Heart left ventricle (tissue), 16 donors: ENCODE measurements at regions not wholly inside any gene's neighbourhood (a gene's known extent, or its start where the extent isn't known, plus 50 kb on each side); places are given as distances from the start of the nearest gene placed in this dataset.

Source experiments
- ATAC-seq, 4 donors: fragments of 200-7000 bp; cut with Tn5 transposase; one replicate each; pipeline ENCODE4 v1.9.1; 2020 to 2022; ENCODE audit warnings: moderate library complexity in 4 of 4, mild to moderate bottlenecking in 3 of 4, moderate number of reproducible peaks in 1 of 4
- DNase-seq, 5 donors: peaks; one replicate each; pipeline ENCODE4 v3.0.0-alpha.2; 2020
- H3K27ac ChIP-seq, 12 donors: fragments of 200-600 bp; sonication (generic) in 4 of 12; one replicate each; pipeline versions ENCODE4 v1.5.0 to v1.8.0; 2016 to 2022; ENCODE audit warnings: mild to moderate bottlenecking in 2 of 12
- H3K27me3 ChIP-seq, 9 donors: fragments of 200-600 bp; sonication (generic) in 2 of 9; one replicate each; pipeline versions ENCODE4 v1.5.1 to v1.8.0; 2016 to 2022; ENCODE audit warnings: mild to moderate bottlenecking in 3 of 9
- H3K36me3 ChIP-seq, 9 donors: fragments of 200-600 bp; sonication (generic) in 2 of 9; one replicate each; pipeline versions ENCODE4 v1.5.0 to v1.8.0; 2018 to 2022; ENCODE audit warnings: mild to moderate bottlenecking in 2 of 9
- H3K4me1 ChIP-seq, 12 donors: fragments of 200-600 bp; sonication (generic) in 4 of 12; one replicate each; pipeline versions ENCODE4 v1.5.0 to v1.8.0; 2016 to 2022; ENCODE audit warnings: mild to moderate bottlenecking in 3 of 12
- H3K4me3 ChIP-seq, 12 donors: fragments of 200-600 bp; sonication (generic) in 4 of 12; one replicate each; pipeline versions ENCODE4 v1.5.0 to v1.8.0; 2017 to 2022; ENCODE audit warnings: mild to moderate bottlenecking in 9 of 12, moderate library complexity in 4 of 12
- H3K9me3 ChIP-seq, 12 donors: fragments of 200-600 bp; sonication (generic) in 4 of 12; one replicate each; pipeline versions ENCODE4 v1.5.0 to v1.8.0; 2016 to 2022; ENCODE audit warnings: mild to moderate bottlenecking in 1 of 12
- CTCF ChIP-seq, 12 donors: fragments of 200-600 bp; sonication (generic) in 4 of 12; IDR thresholded peaks; one replicate each; pipeline versions ENCODE4 v1.5.0 to v1.8.0; 2018 to 2022; ENCODE audit warnings: antibody characterized with exemption in 12 of 12, mild to moderate bottlenecking in 5 of 12
- POLR2A ChIP-seq, 2 donors: fragments of 450-650 bp; IDR thresholded peaks; one replicate each; pipeline ENCODE4 v1.6.1; 2017; ENCODE audit warnings: antibody characterized with exemption in 2 of 2, mild to moderate bottlenecking in 2 of 2, moderate library complexity in 2 of 2
- WGBS, 4 donors: extraction: QIAGEN DNeasy Blood & Tissue Kit in 2 of 4; methylation state at CpG; one replicate each; pipeline versions ENCODE4 v1.1.5 to v1.1.7; 2013 to 2018; 5-methylcytosine and 5-hydroxymethylcytosine counted together
- intact Hi-C, 10 donors: fragments of 100-400 bp; cut with DNase I; formaldehyde crosslinking; loops; one replicate each; pipeline versions ENCODE4 v1.11.1 to v1.14.2; 2022
- donor health status: ischemic (EF 13 %, LVEDD 7.1; RV severe dilation, severe dysfunction).
- donor health status: healthy with polysubstance abuse.
- donor health status: DM: no; HTN: yes; CAD: no.
- donor health status: DM: no; HTN: no; CAD: no.
- donor health status: ischemic (EF 25% LVEDD 6.9; RV normal size, moderate dysfunction).
- donor health status: ischemic (EF 25% LVEDD 5.7; RV mildly dilated, moderate dysfunction).
- donor health status: healthy.
- donor health status: DM: yes; HTN: yes; CAD: no.
- donor health status: ischemic (EF 35%, LVEDD 5.7; RV mildly dilated, moderate dysfunction).
- donor health status: nonischemic (EF 11% LVEDD 7.7; RV severe dilation, severe dysfunction).
- donor health status: DM: yes; HTN: yes; CAD: no.
- donor health status: PGD.
- donor health status: ischemic (EF 29% LVEDD 5.4; RV normal size, mild dysfunction).
- donor health status: nonischemic (EF 23%, LVEDD 6.1; RV moderate dilation, normal function).

GRCh38 chr18:61653823-61654551 lies 238.8 kb downstream of the RNF152 start:
- no peaks in the 10 kb centered on the region for H3K27me3 ChIP-seq
- DNase-seq: no peak
- no peak overlapping the region for H3K27ac ChIP-seq
- no peak for ATAC-seq
- peaks cover 0 to 5% (median 0%) of the 10 kb centered on the region in 12 donors for H3K4me1 ChIP-seq
- intact Hi-C loops: loop anchor here in 1 of 10 donors (10.0 kb wide), 1 partner anchor 51 kb away; no protein-coding TSS in a partner anchor
- no peak for TF ChIP-seq CTCF (IDR thresholded peaks at IDR 0.05)
- H3K36me3 ChIP-seq: no peaks in the 10 kb centered on the region
- 63 to 76% (median 66%) methylated on average over 4 of the region's 4 CpGs for WGBS, 4 donors
- no peak overlapping the region for H3K4me3 ChIP-seq
- no peaks in the 10 kb centered on the region for H3K9me3 ChIP-seq

GRCh38 chr18:61651880-61652268 lies 240.9 kb downstream of the RNF152 start:
- no peak for ATAC-seq
- H3K27ac ChIP-seq: no peak overlapping the region
- H3K4me3 ChIP-seq: no peak overlapping the region
- TF ChIP-seq POLR2A (IDR thresholded peaks at IDR 0.05) (no peak), CTCF (IDR thresholded peaks at IDR 0.05) (no peak)
- H3K4me1 ChIP-seq: peaks cover 0 to 5% (median 0%) of the 10 kb centered on the region in 12 donors
- no peak for DNase-seq
- no peaks in the 10 kb centered on the region for H3K9me3 ChIP-seq
- 92 to 96% (median 93%) methylated on average over 4 of the region's 4 CpGs for WGBS, 4 donors
- H3K27me3 ChIP-seq: no peaks in the 10 kb centered on the region
- intact Hi-C loops: loop anchor here in 1 of 10 donors (10.0 kb wide), 1 partner anchor 53 kb away; no protein-coding TSS in a partner anchor
- H3K36me3 ChIP-seq: no peaks in the 10 kb centered on the region

GRCh38 chr18:61651145-61651879 lies 241.5 kb downstream of the RNF152 start:
- Histone ChIP-seq H3K27me3 (no peaks in the 10 kb centered on the region), H3K4me1 (peaks cover 0 to 5% (median 0%) of the 10 kb centered on the region in 12 donors), H3K27ac (no peak overlapping the region), H3K4me3 (no peak overlapping the region), H3K9me3 (no peaks in the 10 kb centered on the region), H3K36me3 (no peaks in the 10 kb centered on the region)
- TF ChIP-seq POLR2A (IDR thresholded peaks at IDR 0.05) (no peak), CTCF (IDR thresholded peaks at IDR 0.05) (no peak)
- DNase-seq: no peak
- 84 to 89% (median 87%) methylated on average over 3 of the region's 3 CpGs for WGBS, 4 donors
- ATAC-seq: no peak
- intact Hi-C loops: loop anchor here in 1 of 10 donors (10.0 kb wide), 1 partner anchor 53 kb away; no protein-coding TSS in a partner anchor
